ENCODE measurements at regions not wholly inside any gene's neighbourhood (a gene's known extent, or its start where the extent isn't known, plus 50 kb on each side); places are given as distances from the start of the nearest gene placed in this dataset.

DNA sequence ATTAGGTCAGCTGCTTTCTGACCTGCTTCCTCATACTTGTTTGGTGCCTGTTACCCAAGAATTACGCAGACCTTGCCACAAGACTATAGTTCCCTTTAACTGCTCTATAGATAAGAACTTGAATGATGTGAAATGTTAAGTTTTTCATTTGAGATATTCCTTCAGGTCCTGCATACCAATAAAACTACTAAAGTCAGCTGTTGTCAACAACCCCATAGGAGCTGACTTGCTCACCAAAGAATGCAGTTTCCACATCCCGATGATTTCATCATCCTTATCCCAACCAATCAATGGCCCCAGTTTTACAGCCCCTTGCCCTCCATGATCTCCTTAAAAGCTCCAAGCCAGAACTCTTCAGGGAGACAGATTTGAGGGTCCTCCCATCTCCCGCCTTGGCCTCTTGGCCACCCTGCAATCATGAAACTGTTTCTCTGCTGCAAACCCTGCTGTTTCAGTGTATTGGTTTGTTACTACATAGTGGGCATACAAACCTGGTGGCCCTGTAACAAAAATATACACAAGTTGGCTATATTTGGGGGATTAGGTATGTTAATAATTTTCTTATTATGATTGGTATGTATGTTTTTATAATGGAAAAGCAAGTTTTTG is 396.3 kb upstream of the CHST9 start:
- H3K27me3 Mint-ChIP-seq, result no peaks in the 10 kb centered on the region
- no peak overlapping the region for H3K27ac Mint-ChIP-seq
- DNase-seq, result no peak
- H3K4me1 Mint-ChIP-seq, result no peaks in the 10 kb centered on the region
- H3K9me3 Mint-ChIP-seq, result peaks cover 5 to 19% of the 10 kb centered on the region in 2 donors
- ATAC-seq, result no peak
- no peak overlapping the region for H3K4me3 Mint-ChIP-seq

DNA sequence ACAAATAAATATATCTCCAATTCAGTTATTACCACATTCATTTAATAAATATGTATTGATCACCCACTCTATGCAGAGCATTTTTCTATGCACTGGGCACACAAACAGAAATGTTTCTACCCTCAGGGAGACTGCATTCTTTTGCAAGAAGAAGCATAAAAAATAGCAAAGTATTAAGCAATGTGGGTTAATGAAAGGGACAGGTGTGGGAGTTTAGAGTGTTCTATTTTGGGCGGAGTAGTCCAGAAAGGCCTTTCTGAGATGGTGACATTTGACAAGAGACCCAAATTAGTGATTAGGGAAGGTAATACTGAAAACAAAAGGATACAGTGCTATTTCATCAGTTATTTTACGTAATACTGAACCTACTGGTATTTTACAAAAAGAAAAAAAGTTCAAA is 394.3 kb upstream of the CHST9 start:
- no peak for DNase-seq
- H3K4me3 Mint-ChIP-seq, result no peak overlapping the region
- H3K27me3 Mint-ChIP-seq, result no peaks in the 10 kb centered on the region
- no peak overlapping the region for H3K27ac Mint-ChIP-seq
- no peak for ATAC-seq
- peaks cover 5 to 19% of the 10 kb centered on the region in 2 donors for H3K9me3 Mint-ChIP-seq
- no peaks in the 10 kb centered on the region for H3K4me1 Mint-ChIP-seq

- no peaks in the 10 kb centered on the region for H3K27me3 Mint-ChIP-seq
- H3K27ac Mint-ChIP-seq, result no peak overlapping the region
- H3K4me3 Mint-ChIP-seq, result no peak overlapping the region
- DNase-seq (no peak), ATAC-seq (no peak)
- peaks cover 5 to 20% of the 10 kb centered on the region in 2 donors for H3K9me3 Mint-ChIP-seq
- H3K4me1 Mint-ChIP-seq, result no peaks in the 10 kb centered on the region
These were observed 392.6 kb upstream of the CHST9 start for GRCh38 chr18:27577752-27578151.

DNA sequence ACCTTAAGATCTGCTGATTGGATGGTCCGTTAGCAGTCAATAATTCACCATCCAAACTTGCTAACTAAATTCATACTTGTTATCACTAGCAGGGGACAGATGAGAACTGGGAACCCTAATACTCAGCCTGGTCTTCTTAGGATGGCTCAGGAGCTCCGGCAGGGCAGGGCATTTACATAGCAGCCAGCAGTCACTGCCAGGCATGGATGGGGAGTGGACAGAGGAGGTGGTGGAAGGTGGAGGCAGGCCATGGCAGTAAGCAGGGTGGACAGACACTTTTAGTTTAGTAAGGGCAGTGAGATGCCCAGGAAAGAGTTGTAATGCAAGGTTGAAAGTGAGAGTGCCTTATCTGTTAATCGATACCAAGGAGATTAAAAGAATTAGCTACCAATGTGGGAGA is 392.2 kb upstream of the CHST9 start:
- Mint-ChIP-seq H3K4me1 (no peaks in the 10 kb centered on the region), H3K27me3 (no peaks in the 10 kb centered on the region), H3K27ac (no peak overlapping the region), H3K4me3 (no peak overlapping the region), H3K9me3 (peaks cover 5 to 15% of the 10 kb centered on the region in 2 donors)
- DNase-seq, result no peak
- ATAC-seq, result no peak

DNA sequence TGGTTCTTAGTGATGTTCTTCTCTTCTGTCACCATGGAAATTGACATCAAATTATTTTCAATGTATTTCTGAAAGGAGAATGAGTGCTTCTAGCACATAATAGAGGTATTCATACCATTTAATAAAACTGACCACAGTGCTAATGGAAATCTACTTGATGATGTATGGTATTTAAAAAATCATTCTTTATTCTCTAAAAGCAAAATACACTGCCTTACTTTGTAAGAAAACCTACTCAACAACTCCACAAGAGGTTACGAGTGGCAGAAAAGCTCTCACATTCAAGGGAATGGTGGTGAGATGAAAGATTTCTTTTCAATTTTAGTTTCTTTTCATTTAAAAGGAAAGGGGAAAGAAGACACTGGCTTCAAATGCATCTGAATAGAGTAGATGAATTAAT is 382.3 kb upstream of the CHST9 start:
- Mint-ChIP-seq H3K4me1 (no peaks in the 10 kb centered on the region), H3K27me3 (no peaks in the 10 kb centered on the region), H3K27ac (no peak overlapping the region), H3K9me3 (peaks cover 10 to 38% of the 10 kb centered on the region in 2 donors), H3K4me3 (no peak overlapping the region)
- ATAC-seq (no peak), DNase-seq (no peak)

- DNase-seq (no peak), ATAC-seq (no peak)
- no peaks in the 10 kb centered on the region for H3K27me3 Mint-ChIP-seq
- H3K9me3 Mint-ChIP-seq, result peaks cover 10 to 23% of the 10 kb centered on the region in 2 donors
- H3K27ac Mint-ChIP-seq, result no peak overlapping the region
- H3K4me3 Mint-ChIP-seq, result no peak overlapping the region
- H3K4me1 Mint-ChIP-seq, result no peaks in the 10 kb centered on the region
These were observed 379.0 kb upstream of the CHST9 start for GRCh38 chr18:27564066-27564465.

DNA sequence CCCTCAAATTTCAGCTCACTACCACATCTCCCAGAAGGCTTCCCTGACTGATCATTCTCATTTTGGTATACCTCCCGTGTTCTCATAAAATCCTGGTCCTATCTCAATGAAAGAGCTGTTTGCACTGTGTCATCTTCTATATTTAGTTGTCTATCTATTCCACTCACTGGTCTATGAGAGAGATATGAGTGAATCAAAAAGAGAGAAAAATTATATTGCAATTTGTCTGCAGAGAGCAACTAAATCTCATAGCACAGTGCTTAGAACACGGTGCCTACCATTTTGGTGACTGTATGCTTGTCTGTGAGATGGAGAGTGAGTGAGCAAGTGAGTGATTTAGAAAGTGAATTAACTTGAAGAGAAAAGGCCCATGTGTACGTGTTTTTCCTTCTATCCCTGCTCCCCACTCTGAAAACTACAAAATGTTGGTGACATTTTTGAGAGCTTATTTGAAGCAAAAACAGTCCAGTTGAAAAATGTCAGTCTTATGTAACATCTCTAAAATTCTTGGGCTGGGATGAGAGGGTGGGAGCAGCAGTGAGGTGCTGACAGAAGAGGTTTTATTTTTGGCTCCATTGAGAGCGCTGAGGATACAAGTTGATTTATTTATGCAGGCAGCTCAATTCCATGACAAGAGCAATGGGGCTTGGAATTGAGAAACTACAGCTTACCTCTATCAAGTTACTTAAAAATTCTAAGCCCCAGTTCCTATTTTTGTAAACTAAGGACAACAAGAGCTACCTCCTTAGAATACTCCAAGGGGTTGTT is 373.5 kb upstream of the CHST9 start:
- DNase-seq, result no peak
- H3K4me1 Mint-ChIP-seq, result no peaks in the 10 kb centered on the region
- no peaks in the 10 kb centered on the region for H3K27me3 Mint-ChIP-seq
- H3K4me3 Mint-ChIP-seq, result no peak overlapping the region
- peak overlapping the region in 1 of 2 donors; percentile 54 for H3K27ac Mint-ChIP-seq
- no peak for ATAC-seq
- peaks cover 12% of the 10 kb centered on the region in 2 donors for H3K9me3 Mint-ChIP-seq

DNA sequence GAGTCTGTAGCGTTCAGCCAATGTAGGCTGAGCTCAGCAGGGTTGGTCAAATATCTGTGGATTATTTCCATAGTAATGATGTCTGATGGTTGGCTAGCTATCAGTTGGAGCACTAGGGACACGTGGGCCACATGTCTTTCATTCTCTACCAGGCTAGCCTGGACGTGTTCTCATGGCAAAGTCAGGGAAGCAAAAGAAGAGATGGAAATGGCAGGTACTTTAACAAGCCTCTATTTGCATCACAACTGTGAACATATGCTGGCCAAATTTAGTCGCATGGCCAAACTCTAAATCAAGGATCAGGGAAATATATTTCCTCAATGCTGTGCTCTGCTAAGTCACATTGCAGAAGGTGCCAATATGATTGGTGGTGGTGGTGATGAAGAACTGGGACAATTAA is 371.6 kb upstream of the CHST9 start:
- Mint-ChIP-seq H3K9me3 (peaks cover 7 to 12% of the 10 kb centered on the region in 2 donors), H3K4me1 (no peaks in the 10 kb centered on the region), H3K27ac (no peak overlapping the region), H3K4me3 (no peak overlapping the region), H3K27me3 (no peaks in the 10 kb centered on the region)
- DNase-seq, result no peak
- no peak for ATAC-seq

DNA sequence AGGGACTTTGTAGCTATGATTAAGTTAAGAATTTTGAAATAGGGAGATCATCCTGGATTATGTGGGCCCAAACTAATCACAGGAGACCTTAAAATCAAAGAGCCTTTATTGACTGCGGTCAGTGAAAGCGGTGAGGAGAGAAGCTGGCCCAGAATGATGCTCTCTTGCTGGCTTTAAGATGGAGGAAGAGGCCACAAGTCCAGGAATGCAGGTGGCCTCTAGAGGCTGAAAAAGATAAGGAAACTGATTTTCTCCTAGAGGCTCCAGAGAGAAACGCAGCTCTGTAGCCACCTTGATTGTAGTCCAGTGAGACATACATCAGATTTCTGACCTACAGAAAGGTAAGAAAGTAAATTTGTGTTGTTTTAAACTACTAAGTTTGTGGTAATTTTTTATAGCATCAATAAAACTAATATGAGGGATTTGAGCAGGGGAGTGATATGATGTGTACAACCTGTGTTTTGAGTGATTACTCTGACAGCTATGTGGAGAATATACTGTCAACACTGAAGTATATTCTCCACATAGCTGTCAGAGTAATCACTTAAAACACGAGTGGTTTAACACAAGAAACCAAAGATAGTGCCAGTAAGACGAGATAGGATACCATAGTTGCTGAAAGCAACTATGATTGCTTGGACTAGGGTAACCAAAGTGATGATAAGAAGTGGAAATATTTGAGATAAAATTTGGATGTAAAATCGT is 364.4 kb upstream of the CHST9 start:
- H3K27ac Mint-ChIP-seq, result no peak overlapping the region

DNA sequence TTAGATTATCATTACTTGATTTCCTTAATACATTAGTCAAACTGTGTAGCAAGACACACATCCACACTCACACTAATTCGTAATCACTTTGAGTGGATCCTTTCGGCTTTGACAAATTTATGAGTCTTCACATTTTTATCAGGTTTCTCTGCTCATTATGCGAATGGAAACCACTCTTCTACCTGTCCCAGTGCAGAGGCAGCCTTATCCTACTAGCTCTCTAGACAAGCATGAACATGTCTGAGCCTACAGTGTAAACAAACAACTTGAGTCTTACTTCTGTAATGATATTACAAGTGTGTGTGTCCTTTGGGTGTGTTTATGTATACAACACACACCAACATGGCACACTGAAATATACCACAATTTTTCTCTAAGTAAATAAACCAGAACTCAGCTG is 361.9 kb upstream of the CHST9 start:
- no peak overlapping the region for H3K27ac Mint-ChIP-seq
- H3K4me1 Mint-ChIP-seq, result no peaks in the 10 kb centered on the region
- DNase-seq (no peak), ATAC-seq (no peak)
- H3K27me3 Mint-ChIP-seq, result no peaks in the 10 kb centered on the region
- no peak overlapping the region for H3K4me3 Mint-ChIP-seq
- peaks cover 11 to 23% of the 10 kb centered on the region in 2 donors for H3K9me3 Mint-ChIP-seq

More for the DNA sequence above, 364.4 kb upstream of the CHST9 start:
- Mint-ChIP-seq H3K4me3 (no peak overlapping the region), H3K9me3 (peaks cover 11 to 23% of the 10 kb centered on the region in 2 donors), H3K27me3 (no peaks in the 10 kb centered on the region), H3K4me1 (no peaks in the 10 kb centered on the region)
- ATAC-seq (no peak), DNase-seq (no peak)

DNA sequence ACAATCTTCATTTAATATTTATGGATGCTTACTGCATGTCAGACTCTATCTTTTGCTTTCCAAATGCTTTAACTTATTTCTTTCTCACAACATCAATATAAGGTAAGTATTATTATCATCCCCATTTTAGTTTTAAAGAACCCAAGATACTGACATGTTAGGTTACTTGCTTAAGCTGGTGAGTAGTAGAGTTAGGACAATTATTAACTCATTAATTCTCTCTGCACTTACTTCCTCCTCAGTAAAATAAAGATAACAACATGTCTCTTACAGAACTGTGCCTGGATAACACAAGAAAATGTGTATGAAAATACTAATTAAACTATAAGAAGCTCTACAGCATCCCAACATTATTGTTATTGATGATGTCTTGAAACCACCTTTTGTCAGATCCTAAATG is 359.1 kb upstream of the CHST9 start:
- no peak for ATAC-seq
- H3K4me3 Mint-ChIP-seq, result no peak overlapping the region
- no peak overlapping the region for H3K27ac Mint-ChIP-seq
- H3K4me1 Mint-ChIP-seq, result no peaks in the 10 kb centered on the region
- H3K27me3 Mint-ChIP-seq, result no peaks in the 10 kb centered on the region
- H3K9me3 Mint-ChIP-seq, result peaks cover 6 to 7% of the 10 kb centered on the region in 2 donors
- no peak for DNase-seq

GRCh38 chr18:27541293-27541692 is 356.2 kb upstream of the CHST9 start:
- ATAC-seq, result no peak
- peaks cover 7% of the 10 kb centered on the region in 2 donors for H3K9me3 Mint-ChIP-seq
- no peak overlapping the region for H3K27ac Mint-ChIP-seq

GRCh38 chr18:27540111-27540510 is 355.0 kb upstream of the CHST9 start:
- peaks cover 7% of the 10 kb centered on the region in 2 donors for H3K9me3 Mint-ChIP-seq
- DNase-seq (no peak), ATAC-seq (no peak)
- H3K27ac Mint-ChIP-seq, result no peak overlapping the region
- no peaks in the 10 kb centered on the region for H3K27me3 Mint-ChIP-seq
- H3K4me1 Mint-ChIP-seq, result no peaks in the 10 kb centered on the region
- no peak overlapping the region for H3K4me3 Mint-ChIP-seq

More at GRCh38 chr18:27541293-27541692, 356.2 kb upstream of the CHST9 start:
- Mint-ChIP-seq H3K4me1 (no peaks in the 10 kb centered on the region), H3K4me3 (no peak overlapping the region), H3K27me3 (no peaks in the 10 kb centered on the region)
- DNase-seq, result no peak

DNA sequence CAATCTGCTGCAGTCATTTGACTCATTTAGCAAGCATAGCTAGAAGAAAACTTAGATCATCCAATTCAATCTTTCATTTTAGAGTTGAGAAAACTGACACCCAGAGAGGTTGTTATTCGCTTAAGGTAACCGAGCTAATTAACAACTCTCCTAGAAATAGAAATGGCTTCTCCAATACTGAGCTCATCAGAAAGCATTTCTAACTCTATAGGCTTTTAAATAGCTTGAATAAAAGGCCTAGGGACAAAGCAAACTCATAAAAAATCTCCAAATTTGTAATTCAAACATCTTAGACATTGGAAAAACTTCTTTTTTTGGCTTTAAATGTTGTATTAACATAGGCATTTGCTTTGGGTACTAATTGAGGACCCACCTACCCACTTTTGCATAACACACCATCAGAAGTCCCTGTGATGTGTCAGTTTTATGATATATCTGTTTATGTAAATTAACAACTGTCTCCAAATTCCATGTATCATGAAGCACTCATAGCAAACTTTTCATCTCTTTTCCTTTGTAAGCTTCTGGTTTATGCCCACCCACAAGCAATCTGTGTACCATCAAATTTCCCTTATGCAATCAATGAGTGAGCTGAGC is 343.9 kb upstream of the CHST9 start:
- ATAC-seq (no peak), DNase-seq (no peak)
- Mint-ChIP-seq H3K4me1 (no peaks in the 10 kb centered on the region), H3K4me3 (no peak overlapping the region), H3K27me3 (no peaks in the 10 kb centered on the region), H3K9me3 (peaks cover 6 to 7% of the 10 kb centered on the region in 2 donors), H3K27ac (no peak overlapping the region)

- no peak for DNase-seq
- H3K4me3 Mint-ChIP-seq, result no peak overlapping the region
These were observed 342.7 kb upstream of the CHST9 start for GRCh38 chr18:27527856-27528255.

GRCh38 chr18:27520401-27520800 is 335.3 kb upstream of the CHST9 start:
- DNase-seq, result no peak
- Mint-ChIP-seq H3K27me3 (no peaks in the 10 kb centered on the region), H3K4me3 (no peak overlapping the region)

More at GRCh38 chr18:27527856-27528255, 342.7 kb upstream of the CHST9 start:
- Mint-ChIP-seq H3K4me1 (no peaks in the 10 kb centered on the region), H3K9me3 (peaks cover 7 to 11% of the 10 kb centered on the region in 2 donors), H3K27ac (no peak overlapping the region), H3K27me3 (no peaks in the 10 kb centered on the region)
- ATAC-seq, result no peak

More at GRCh38 chr18:27520401-27520800, 335.3 kb upstream of the CHST9 start:
- Mint-ChIP-seq H3K4me1 (no peaks in the 10 kb centered on the region), H3K27ac (no peak overlapping the region), H3K9me3 (peaks cover 0 to 5% of the 10 kb centered on the region in 2 donors)
- ATAC-seq, result no peak
